ENCODE measurements at regions not wholly inside any gene's neighbourhood (a gene's known extent, or its start where the extent isn't known, plus 50 kb on each side); places are given as distances from the start of the nearest gene placed in this dataset.

DNA sequence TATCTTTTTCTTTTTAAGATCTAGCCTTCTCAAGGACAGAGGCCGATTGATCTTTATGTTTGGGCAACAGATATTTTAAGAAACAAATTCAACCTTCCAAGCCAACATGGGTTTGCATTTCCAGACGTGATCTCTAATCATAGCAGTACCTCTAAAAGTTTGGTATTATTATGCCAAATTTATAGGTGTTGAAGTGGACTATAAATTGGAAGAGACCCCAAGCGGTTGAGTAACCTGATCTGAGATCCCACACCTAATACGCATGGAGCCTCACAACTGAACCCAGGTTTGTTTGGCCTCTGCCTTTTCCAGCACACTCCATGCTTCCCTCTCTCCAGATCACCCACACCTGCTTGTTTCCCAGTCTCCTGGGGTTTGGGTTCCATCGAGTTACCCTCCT lies 116.5 kb downstream of the DDX1 start:
- no peak for TF ChIP-seq REST (IDR thresholded peaks at IDR 0.05; ENCODE audit: insufficient replicate concordance, low read depth)
- TF ChIP-seq, protein P1, sequence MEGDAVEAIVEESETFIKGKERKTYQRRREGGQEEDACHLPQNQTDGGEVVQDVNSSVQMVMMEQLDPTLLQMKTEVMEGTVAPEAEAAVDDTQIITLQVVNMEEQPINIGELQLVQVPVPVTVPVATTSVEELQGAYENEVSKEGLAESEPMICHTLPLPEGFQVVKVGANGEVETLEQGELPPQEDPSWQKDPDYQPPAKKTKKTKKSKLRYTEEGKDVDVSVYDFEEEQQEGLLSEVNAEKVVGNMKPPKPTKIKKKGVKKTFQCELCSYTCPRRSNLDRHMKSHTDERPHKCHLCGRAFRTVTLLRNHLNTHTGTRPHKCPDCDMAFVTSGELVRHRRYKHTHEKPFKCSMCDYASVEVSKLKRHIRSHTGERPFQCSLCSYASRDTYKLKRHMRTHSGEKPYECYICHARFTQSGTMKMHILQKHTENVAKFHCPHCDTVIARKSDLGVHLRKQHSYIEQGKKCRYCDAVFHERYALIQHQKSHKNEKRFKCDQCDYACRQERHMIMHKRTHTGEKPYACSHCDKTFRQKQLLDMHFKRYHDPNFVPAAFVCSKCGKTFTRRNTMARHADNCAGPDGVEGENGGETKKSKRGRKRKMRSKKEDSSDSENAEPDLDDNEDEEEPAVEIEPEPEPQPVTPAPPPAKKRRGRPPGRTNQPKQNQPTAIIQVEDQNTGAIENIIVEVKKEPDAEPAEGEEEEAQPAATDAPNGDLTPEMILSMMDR (IDR thresholded peaks at IDR 0.05; ENCODE audit: insufficient read depth, low read length), result no peak
- no peak for TF ChIP-seq GABPA (IDR thresholded peaks at IDR 0.05; ENCODE audit: low read depth)

Measured in HL-60 (cell line).